Ishikawa (cell line): ENCODE measurements at regions not wholly inside any gene's neighbourhood (a gene's known extent, or its start where the extent isn't known, plus 50 kb on each side); places are given as distances from the start of the nearest gene placed in this dataset.

Source experiments
- CEBPB ChIP-seq: IDR thresholded peaks from 2 replicates; pipeline ENCODE4 v1.6.1; 2012
- CREB1 ChIP-seq: IDR thresholded peaks from 2 replicates; pipeline ENCODE4 v1.6.1; 2012; ENCODE audit warnings: low read depth
- EGR1 ChIP-seq: IDR thresholded peaks from 2 replicates; pipeline ENCODE4 v1.6.1; 2012
- EP300 ChIP-seq: IDR thresholded peaks from 2 replicates; pipeline ENCODE4 v1.6.1; 2012; ENCODE audit warnings: borderline replicate concordance
- FOXM1 ChIP-seq: IDR thresholded peaks from 2 replicates; pipeline ENCODE4 v1.6.1; 2012; ENCODE audit warnings: low read depth, borderline replicate concordance
- MAX ChIP-seq: IDR thresholded peaks from 2 replicates; pipeline ENCODE4 v1.6.1; 2012
- NFIC ChIP-seq: IDR thresholded peaks from 2 replicates; pipeline ENCODE4 v1.6.1; 2012
- RAD21 ChIP-seq: IDR thresholded peaks from 2 replicates; pipeline ENCODE4 v1.6.1; 2012; ENCODE audit warnings: low read depth
- TAF1 ChIP-seq: IDR thresholded peaks from 2 replicates; pipeline ENCODE4 v1.6.1; 2012; ENCODE audit warnings: low read depth, mild to moderate bottlenecking
- TCF12 ChIP-seq: IDR thresholded peaks from 2 replicates; pipeline ENCODE4 v1.6.1; 2012; ENCODE audit warnings: low read depth
- TEAD4 ChIP-seq: IDR thresholded peaks from 2 replicates; pipeline ENCODE4 v1.6.1; 2012
- USF1 ChIP-seq: IDR thresholded peaks from 2 replicates; pipeline ENCODE4 v1.6.1; 2012
- YY1 ChIP-seq: IDR thresholded peaks from 2 replicates; pipeline ENCODE4 v1.6.1; 2012; ENCODE audit warnings: low read depth
- ZBTB7A ChIP-seq: IDR thresholded peaks from 2 replicates; pipeline ENCODE4 v1.6.1; 2012; ENCODE audit warnings: low read depth
- TF ChIP-seq, protein P1 (sequence below): IDR thresholded peaks from 2 replicates; pipeline ENCODE4 v1.6.1; 2012; ENCODE audit warnings: low read depth, mild to moderate bottlenecking

DNA sequence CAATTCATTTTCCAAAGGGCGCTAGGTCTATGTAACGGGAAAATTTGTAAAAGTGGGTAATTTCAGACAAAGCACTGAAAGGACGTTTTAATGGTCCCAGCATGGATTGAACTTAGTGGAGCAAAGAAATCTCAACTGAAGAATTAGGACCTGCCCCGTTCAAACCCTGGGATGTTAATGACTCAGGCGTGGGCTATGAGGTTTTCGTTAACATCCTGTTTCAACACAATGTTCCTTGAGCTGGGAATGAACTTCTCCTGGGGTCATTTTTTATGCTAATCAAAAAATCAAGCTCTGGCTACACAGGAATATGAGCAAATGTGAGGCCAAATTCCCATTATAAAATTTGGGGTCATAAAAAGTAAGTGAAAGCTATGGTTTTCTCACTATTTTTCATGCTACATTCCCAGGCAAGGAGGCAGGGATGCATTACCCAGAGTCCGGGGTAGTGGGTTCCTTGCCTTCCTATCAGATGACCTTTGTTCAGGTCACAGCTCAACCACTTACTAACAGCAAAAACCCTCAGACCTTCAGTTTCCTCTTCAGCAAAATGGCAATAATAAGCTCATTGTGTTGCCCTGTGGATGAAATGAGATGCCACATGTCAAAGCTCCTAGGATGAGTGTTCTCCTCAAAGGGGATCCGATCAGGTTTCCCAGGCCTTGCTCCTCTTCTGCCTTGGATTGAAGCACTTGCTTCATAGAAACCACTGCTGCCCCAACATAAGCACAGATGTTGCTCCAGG lies 271.4 kb downstream of the ARRDC4 start:
- no peak for TF ChIP-seq CEBPB
- no peak for TF ChIP-seq MAX
- TF ChIP-seq ZBTB7A: no peak
- TF ChIP-seq RAD21: no peak
- no peak for TF ChIP-seq EP300
- no peak for TF ChIP-seq TAF1
- no peak for TF ChIP-seq TEAD4
- no peak for TF ChIP-seq USF1
- TF ChIP-seq NFIC: no peak
- TF ChIP-seq YY1: no peak
- TF ChIP-seq FOXM1: no peak
- TF ChIP-seq, protein P1, sequence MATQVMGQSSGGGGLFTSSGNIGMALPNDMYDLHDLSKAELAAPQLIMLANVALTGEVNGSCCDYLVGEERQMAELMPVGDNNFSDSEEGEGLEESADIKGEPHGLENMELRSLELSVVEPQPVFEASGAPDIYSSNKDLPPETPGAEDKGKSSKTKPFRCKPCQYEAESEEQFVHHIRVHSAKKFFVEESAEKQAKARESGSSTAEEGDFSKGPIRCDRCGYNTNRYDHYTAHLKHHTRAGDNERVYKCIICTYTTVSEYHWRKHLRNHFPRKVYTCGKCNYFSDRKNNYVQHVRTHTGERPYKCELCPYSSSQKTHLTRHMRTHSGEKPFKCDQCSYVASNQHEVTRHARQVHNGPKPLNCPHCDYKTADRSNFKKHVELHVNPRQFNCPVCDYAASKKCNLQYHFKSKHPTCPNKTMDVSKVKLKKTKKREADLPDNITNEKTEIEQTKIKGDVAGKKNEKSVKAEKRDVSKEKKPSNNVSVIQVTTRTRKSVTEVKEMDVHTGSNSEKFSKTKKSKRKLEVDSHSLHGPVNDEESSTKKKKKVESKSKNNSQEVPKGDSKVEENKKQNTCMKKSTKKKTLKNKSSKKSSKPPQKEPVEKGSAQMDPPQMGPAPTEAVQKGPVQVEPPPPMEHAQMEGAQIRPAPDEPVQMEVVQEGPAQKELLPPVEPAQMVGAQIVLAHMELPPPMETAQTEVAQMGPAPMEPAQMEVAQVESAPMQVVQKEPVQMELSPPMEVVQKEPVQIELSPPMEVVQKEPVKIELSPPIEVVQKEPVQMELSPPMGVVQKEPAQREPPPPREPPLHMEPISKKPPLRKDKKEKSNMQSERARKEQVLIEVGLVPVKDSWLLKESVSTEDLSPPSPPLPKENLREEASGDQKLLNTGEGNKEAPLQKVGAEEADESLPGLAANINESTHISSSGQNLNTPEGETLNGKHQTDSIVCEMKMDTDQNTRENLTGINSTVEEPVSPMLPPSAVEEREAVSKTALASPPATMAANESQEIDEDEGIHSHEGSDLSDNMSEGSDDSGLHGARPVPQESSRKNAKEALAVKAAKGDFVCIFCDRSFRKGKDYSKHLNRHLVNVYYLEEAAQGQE: no peak
- TF ChIP-seq EGR1: no peak
- TF ChIP-seq TCF12: no peak
- no peak for TF ChIP-seq CREB1

DNA sequence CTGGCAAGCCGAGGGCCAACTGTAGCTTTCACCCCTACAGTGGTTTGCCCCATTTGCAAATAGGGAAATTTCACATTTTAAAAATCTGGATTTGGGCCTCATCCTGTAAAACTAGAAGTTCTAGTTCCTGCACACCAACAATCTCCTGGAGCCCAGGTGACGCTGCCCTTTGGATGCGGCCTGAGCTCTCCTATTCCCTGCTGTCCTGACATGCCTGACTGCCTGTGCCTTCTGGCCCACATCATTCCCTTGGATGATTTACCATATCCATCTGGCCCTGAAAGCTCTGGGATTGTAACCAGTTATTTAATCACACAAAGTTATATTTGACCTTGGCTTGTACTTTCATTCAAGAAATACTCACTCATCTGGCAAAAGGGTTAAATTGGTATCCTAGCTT lies 272.3 kb downstream of the ARRDC4 start:
- no peak for TF ChIP-seq MAX
- no peak for TF ChIP-seq RAD21
- no peak for TF ChIP-seq ZBTB7A
- no peak for TF ChIP-seq YY1
- no peak for TF ChIP-seq TCF12

GRCh38 chr15:98233873-98234272 lies 273.4 kb downstream of the ARRDC4 start:
- no peak for TF ChIP-seq MAX
- TF ChIP-seq ZBTB7A: no peak
- no peak for TF ChIP-seq EGR1
- no peak for TF ChIP-seq CEBPB
- TF ChIP-seq TAF1: no peak
- TF ChIP-seq YY1: no peak
- TF ChIP-seq, protein P1: no peak
- TF ChIP-seq RAD21: no peak
- no peak for TF ChIP-seq TEAD4
- TF ChIP-seq NFIC: no peak
- no peak for TF ChIP-seq TCF12
- no peak for TF ChIP-seq EP300
- no peak for TF ChIP-seq USF1
- no peak for TF ChIP-seq FOXM1

DNA sequence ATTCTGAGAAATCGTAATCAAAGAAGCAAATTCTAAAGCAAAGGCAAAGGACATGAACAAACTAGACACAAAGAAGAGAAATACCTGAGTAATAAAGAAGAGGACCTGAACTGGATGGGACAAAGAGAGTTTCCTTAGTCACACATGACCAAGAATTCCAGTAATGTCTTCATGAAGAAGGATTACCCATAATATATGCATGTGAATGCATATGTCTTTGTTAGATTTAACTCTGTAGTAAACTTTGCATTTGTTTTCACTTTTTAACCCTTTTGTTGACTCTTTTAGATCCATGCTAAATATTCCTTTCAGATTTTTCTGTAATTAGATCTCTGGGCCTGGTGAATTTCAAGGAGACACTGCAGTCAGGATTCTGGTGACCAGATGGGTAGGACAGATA lies 279.8 kb downstream of the ARRDC4 start:
- TF ChIP-seq EP300 (no peak), RAD21 (no peak), ZBTB7A (no peak), MAX (no peak), YY1 (no peak)

GRCh38 chr15:98241032-98241554 lies 280.6 kb downstream of the ARRDC4 start:
- no peak for TF ChIP-seq TAF1
- no peak for TF ChIP-seq EP300
- peak; percentile 72 for TF ChIP-seq USF1

DNA sequence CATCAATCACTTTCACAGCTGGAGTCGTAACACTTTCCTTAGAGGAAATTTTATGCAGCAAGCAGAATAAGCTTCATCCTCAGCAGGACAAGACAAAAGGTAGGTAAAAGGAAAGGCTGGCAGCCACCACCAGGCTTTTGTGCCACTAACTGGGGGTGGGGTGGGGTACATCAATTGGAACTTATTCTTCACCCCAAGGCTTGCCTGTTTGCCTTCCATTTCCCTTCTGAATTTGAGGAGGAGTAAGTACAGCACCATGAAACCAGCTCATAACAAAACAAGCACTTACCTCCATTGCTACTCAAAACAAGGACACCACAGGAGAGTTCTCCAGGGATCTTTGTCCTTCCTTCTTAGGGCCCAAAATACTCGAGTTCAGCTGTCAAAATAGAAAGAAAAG lies 296.8 kb downstream of the ARRDC4 start:
- TF ChIP-seq, protein P1: no peak
- TF ChIP-seq YY1 (no peak), NFIC (no peak), RAD21 (no peak), EGR1 (no peak), USF1 (no peak), EP300 (no peak), FOXM1 (no peak), TEAD4 (no peak), CREB1 (no peak), TAF1 (no peak)
